ENCODE measurements at regions not wholly inside any gene's neighbourhood (a gene's known extent, or its start where the extent isn't known, plus 50 kb on each side); places are given as distances from the start of the nearest gene placed in this dataset.

- Histone ChIP-seq H3K27ac (replicated peaks in 1 of 4) (no peak overlapping the region), H3K27me3 (peaks cover 0 to 61% (median 0%) of the 10 kb centered on the region in 4 donors), H3K36me3 (no peaks in the 10 kb centered on the region), H3K4me1 (no peaks in the 10 kb centered on the region), H3K4me3 (no peak overlapping the region), H3K9me3 (no peaks in the 10 kb centered on the region)
- no peak for TF ChIP-seq CTCF (IDR thresholded peaks at IDR 0.05)
- TF ChIP-seq EP300 (IDR thresholded peaks at IDR 0.05): no peak
- no peak for TF ChIP-seq POLR2AphosphoS5 (IDR thresholded peaks at IDR 0.05)
- no peak for TF ChIP-seq POLR2A (IDR thresholded peaks at IDR 0.05; ENCODE audit: low read depth)
- 26% methylated on average over 3 of the region's 3 CpGs for WGBS
- peak; percentile 53 for DNase-seq (ENCODE audit: extremely low spot score)
- intact Hi-C loops (cut with DNase I): no loop called here
These were observed 59.2 kb upstream of the GPR26 start for GRCh38 chr10:123606955-123607354.

GRCh38 chr10:123607386-123607785, 58.8 kb upstream of the GPR26 start:
- Histone ChIP-seq H3K36me3 (no peaks in the 10 kb centered on the region), H3K27ac (replicated peaks in 1 of 4) (no peak overlapping the region), H3K9me3 (no peaks in the 10 kb centered on the region), H3K4me1 (no peaks in the 10 kb centered on the region), H3K27me3 (peaks cover 0 to 62% (median 0%) of the 10 kb centered on the region in 4 donors), H3K4me3 (no peak overlapping the region)
- peak; percentile 86 for DNase-seq (ENCODE audit: extremely low spot score)
- WGBS: 15% methylated on average over 1 of the region's 1 CpG
- intact Hi-C loops (cut with DNase I): no loop called here
- TF ChIP-seq EP300 (IDR thresholded peaks at IDR 0.05) (no peak), CTCF (IDR thresholded peaks at IDR 0.05) (no peak), POLR2A (IDR thresholded peaks at IDR 0.05; ENCODE audit: low read depth) (no peak), POLR2AphosphoS5 (IDR thresholded peaks at IDR 0.05) (no peak)

GRCh38 chr10:123608047-123608446, 58.1 kb upstream of the GPR26 start:
- intact Hi-C loops (cut with DNase I): no loop called here
- no peaks in the 10 kb centered on the region for H3K36me3 ChIP-seq
- peak; percentile 34 for DNase-seq (ENCODE audit: extremely low spot score)
- WGBS: 39% methylated on average over 3 of the region's 3 CpGs
- no peaks in the 10 kb centered on the region for H3K4me1 ChIP-seq
- H3K27ac ChIP-seq (replicated peaks in 1 of 4): no peak overlapping the region
- no peaks in the 10 kb centered on the region for H3K9me3 ChIP-seq
- peaks cover 0 to 60% (median 0%) of the 10 kb centered on the region in 4 donors for H3K27me3 ChIP-seq
- no peak for TF ChIP-seq EP300 (IDR thresholded peaks at IDR 0.05)
- no peak for TF ChIP-seq POLR2AphosphoS5 (IDR thresholded peaks at IDR 0.05)
- TF ChIP-seq POLR2A (IDR thresholded peaks at IDR 0.05; ENCODE audit: low read depth): no peak
- TF ChIP-seq CTCF (IDR thresholded peaks at IDR 0.05): no peak
- no peak overlapping the region for H3K4me3 ChIP-seq

GRCh38 chr10:123611243-123611642, 54.9 kb upstream of the GPR26 start:
- H3K36me3 ChIP-seq: no peaks in the 10 kb centered on the region
- H3K27me3 ChIP-seq: peaks cover 0 to 38% (median 0%) of the 10 kb centered on the region in 4 donors
- intact Hi-C loops (cut with DNase I): no loop called here
- H3K27ac ChIP-seq (replicated peaks in 1 of 4): no peak overlapping the region
- H3K9me3 ChIP-seq: no peaks in the 10 kb centered on the region
- H3K4me1 ChIP-seq: no peaks in the 10 kb centered on the region
- TF ChIP-seq EP300 (IDR thresholded peaks at IDR 0.05) (no peak), CTCF (IDR thresholded peaks at IDR 0.05) (no peak), POLR2A (IDR thresholded peaks at IDR 0.05; ENCODE audit: low read depth) (no peak), POLR2AphosphoS5 (IDR thresholded peaks at IDR 0.05) (no peak)
- 76% methylated on average over 3 of the region's 3 CpGs for WGBS
- no peak overlapping the region for H3K4me3 ChIP-seq
- DNase-seq (ENCODE audit: extremely low spot score): peak; percentile 47

- no peak overlapping the region for H3K27ac ChIP-seq (replicated peaks in 1 of 4)
- H3K27me3 ChIP-seq: peaks cover 0 to 32% (median 0%) of the 10 kb centered on the region in 4 donors
- 43% methylated on average over 1 of the region's 3 CpGs for WGBS
- no peaks in the 10 kb centered on the region for H3K4me1 ChIP-seq
- H3K9me3 ChIP-seq: no peaks in the 10 kb centered on the region
- no peaks in the 10 kb centered on the region for H3K36me3 ChIP-seq
- peak; percentile 57 for DNase-seq (ENCODE audit: extremely low spot score)
- no peak for TF ChIP-seq POLR2AphosphoS5 (IDR thresholded peaks at IDR 0.05)
- TF ChIP-seq POLR2A (IDR thresholded peaks at IDR 0.05; ENCODE audit: low read depth): no peak
- no peak for TF ChIP-seq CTCF (IDR thresholded peaks at IDR 0.05)
- no peak for TF ChIP-seq EP300 (IDR thresholded peaks at IDR 0.05)
- intact Hi-C loops (cut with DNase I): no loop called here
- H3K4me3 ChIP-seq: no peak overlapping the region
These were observed 54.3 kb upstream of the GPR26 start for GRCh38 chr10:123611876-123612275.
